OCI-LY1 (cell line): ENCODE measurements at regions not wholly inside any gene's neighbourhood (a gene's known extent, or its start where the extent isn't known, plus 50 kb on each side); places are given as distances from the start of the nearest gene placed in this dataset.

Source experiments
- EZH2 ChIP-seq: fragments of 200-600 bp; sonication (generic), shearing (Covaris generic); IDR thresholded peaks from 2 replicates; pipeline ENCODE4 v1.8.0; 2017; ENCODE audit warnings: borderline replicate concordance, mixed run types, mild to moderate bottlenecking, antibody characterized with exemption, low read length, moderate library complexity, mixed read lengths
- TF ChIP-seq, protein P1 (sequence below): fragments of 200-600 bp; sonication (generic), shearing (Covaris generic); IDR thresholded peaks from 2 replicates; pipeline ENCODE4 v1.5.1; 2017; ENCODE audit warnings: mild to moderate bottlenecking, antibody characterized with exemption, low read length, moderate library complexity, mixed read lengths

GRCh38 chr4:164591666-164592065, 162.3 kb upstream of the SMIM31 start:
- TF ChIP-seq, protein P1, sequence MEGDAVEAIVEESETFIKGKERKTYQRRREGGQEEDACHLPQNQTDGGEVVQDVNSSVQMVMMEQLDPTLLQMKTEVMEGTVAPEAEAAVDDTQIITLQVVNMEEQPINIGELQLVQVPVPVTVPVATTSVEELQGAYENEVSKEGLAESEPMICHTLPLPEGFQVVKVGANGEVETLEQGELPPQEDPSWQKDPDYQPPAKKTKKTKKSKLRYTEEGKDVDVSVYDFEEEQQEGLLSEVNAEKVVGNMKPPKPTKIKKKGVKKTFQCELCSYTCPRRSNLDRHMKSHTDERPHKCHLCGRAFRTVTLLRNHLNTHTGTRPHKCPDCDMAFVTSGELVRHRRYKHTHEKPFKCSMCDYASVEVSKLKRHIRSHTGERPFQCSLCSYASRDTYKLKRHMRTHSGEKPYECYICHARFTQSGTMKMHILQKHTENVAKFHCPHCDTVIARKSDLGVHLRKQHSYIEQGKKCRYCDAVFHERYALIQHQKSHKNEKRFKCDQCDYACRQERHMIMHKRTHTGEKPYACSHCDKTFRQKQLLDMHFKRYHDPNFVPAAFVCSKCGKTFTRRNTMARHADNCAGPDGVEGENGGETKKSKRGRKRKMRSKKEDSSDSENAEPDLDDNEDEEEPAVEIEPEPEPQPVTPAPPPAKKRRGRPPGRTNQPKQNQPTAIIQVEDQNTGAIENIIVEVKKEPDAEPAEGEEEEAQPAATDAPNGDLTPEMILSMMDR, result no peak
- TF ChIP-seq EZH2, result no peak
